ENCODE measurements at regions not wholly inside any gene's neighbourhood (a gene's known extent, or its start where the extent isn't known, plus 50 kb on each side); places are given as distances from the start of the nearest gene placed in this dataset.

DNA sequence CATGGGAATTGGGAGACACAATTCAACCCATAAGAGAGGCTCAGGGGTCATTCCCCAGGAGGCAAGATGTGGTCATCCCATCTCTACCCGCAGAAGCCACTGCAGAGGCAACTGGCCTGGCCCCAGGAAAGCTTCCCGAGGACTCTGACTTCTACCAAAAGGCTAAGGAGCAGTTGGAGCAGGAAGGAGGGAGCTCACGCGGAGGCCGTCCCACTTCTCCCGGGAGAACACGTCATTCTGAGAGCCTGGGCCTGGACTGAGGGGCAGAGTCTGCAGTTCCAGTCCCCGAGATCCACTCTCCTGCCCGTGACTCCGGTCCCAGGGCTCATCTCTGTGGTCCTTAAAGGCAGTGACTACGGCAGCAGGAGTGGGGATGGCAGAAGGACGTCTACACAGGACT lies 69.0 kb upstream of the TAF1B start:
- TF ChIP-seq EZH2 (IDR thresholded peaks at IDR 0.05) (no peak), SP1 (IDR thresholded peaks at IDR 0.05; ENCODE audit: low read depth) (no peak)
- TF ChIP-seq, protein P1, sequence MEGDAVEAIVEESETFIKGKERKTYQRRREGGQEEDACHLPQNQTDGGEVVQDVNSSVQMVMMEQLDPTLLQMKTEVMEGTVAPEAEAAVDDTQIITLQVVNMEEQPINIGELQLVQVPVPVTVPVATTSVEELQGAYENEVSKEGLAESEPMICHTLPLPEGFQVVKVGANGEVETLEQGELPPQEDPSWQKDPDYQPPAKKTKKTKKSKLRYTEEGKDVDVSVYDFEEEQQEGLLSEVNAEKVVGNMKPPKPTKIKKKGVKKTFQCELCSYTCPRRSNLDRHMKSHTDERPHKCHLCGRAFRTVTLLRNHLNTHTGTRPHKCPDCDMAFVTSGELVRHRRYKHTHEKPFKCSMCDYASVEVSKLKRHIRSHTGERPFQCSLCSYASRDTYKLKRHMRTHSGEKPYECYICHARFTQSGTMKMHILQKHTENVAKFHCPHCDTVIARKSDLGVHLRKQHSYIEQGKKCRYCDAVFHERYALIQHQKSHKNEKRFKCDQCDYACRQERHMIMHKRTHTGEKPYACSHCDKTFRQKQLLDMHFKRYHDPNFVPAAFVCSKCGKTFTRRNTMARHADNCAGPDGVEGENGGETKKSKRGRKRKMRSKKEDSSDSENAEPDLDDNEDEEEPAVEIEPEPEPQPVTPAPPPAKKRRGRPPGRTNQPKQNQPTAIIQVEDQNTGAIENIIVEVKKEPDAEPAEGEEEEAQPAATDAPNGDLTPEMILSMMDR (IDR thresholded peaks at IDR 0.05 in 2 of 3, conservative IDR thresholded peaks at IDR 0.05 in 1 of 3; ENCODE audit: borderline replicate concordance in 1 of 3, insufficient read depth in 1 of 3, low read depth in 2 of 3, low read length in 2 of 3) = no peak

Data from HCT116 (cell line).